Esophagus squamous epithelium (tissue), 4 donors: ENCODE measurements at regions not wholly inside any gene's neighbourhood (a gene's known extent, or its start where the extent isn't known, plus 50 kb on each side); places are given as distances from the start of the nearest gene placed in this dataset.

Experiments
- POLR2A ChIP-seq, 4 donors: fragments of 450-650 bp; IDR thresholded peaks; one replicate each; pipeline ENCODE4 v1.6.1; 2017; ENCODE audit warnings: antibody characterized with exemption in 4 of 4, mild to moderate bottlenecking in 4 of 4, moderate library complexity in 3 of 4
- TF ChIP-seq, protein P1 (sequence below), 6 experiments: fragments of 450-650 bp in 4 of 6; fragments of 200-600 bp in 2 of 6; sonication (generic) in 2 of 6; IDR thresholded peaks; one replicate each; pipeline ENCODE4 v1.5.1; 2016 to 2019; ENCODE audit warnings: antibody characterized with exemption in 6 of 6, mild to moderate bottlenecking in 4 of 6, moderate library complexity in 4 of 6

DNA sequence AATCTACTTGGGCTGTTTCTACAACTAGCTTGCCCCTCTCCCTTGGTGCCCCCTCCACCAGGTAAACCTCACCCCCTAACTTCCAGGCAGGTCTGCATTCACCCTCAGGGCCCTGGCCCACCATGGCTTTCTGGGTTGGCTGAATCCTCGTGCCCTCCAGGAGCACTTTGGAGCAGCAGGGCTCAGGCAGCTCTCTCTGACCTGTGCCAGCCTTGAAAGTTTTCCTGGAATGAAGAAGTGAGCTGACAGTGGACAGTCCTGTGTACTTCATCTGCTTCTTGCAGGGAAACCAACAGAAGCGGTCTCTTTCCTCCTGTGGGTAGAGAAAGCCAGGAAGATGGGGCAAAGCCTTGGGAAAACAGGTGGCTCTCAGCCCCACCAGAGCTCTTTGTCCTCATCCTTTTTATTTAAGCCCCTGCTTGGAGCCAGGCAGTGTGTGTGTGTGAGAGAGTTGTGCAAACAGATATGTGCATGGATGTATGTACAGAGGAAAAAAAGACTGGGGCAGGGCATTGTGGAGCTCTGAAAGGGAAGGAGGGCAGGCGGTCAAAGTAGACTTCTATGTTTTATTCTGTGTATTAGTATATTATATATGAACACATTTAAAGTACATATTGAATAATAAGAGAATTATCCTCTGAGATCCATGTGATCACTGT is 62.3 kb upstream of the SPRY4 start:
- TF ChIP-seq POLR2A (IDR thresholded peaks at IDR 0.05) = no peak
- TF ChIP-seq, protein P1, sequence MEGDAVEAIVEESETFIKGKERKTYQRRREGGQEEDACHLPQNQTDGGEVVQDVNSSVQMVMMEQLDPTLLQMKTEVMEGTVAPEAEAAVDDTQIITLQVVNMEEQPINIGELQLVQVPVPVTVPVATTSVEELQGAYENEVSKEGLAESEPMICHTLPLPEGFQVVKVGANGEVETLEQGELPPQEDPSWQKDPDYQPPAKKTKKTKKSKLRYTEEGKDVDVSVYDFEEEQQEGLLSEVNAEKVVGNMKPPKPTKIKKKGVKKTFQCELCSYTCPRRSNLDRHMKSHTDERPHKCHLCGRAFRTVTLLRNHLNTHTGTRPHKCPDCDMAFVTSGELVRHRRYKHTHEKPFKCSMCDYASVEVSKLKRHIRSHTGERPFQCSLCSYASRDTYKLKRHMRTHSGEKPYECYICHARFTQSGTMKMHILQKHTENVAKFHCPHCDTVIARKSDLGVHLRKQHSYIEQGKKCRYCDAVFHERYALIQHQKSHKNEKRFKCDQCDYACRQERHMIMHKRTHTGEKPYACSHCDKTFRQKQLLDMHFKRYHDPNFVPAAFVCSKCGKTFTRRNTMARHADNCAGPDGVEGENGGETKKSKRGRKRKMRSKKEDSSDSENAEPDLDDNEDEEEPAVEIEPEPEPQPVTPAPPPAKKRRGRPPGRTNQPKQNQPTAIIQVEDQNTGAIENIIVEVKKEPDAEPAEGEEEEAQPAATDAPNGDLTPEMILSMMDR (IDR thresholded peaks at IDR 0.05) = no peak
